H1 (cell line): ENCODE measurements at regions not wholly inside any gene's neighbourhood (a gene's known extent, or its start where the extent isn't known, plus 50 kb on each side); places are given as distances from the start of the nearest gene placed in this dataset.
A peak's percentile ranks its signal among the peaks of the same experiment; 100 is the strongest.

Experiments
- CTCF ChIA-PET: fragments of 300-600 bp; sonication (Branson Sonifier 250); formaldehyde crosslinking; loops from one replicate; lab custom pipeline; 2021; ENCODE audit not compliant: partially characterized antibody; lab: Charles Lee
- POLR2A ChIA-PET: fragments of 300-600 bp; sonication (Branson Sonifier 250); formaldehyde crosslinking; loops from one replicate; lab custom pipeline; 2021; ENCODE audit warnings: inconsistent platforms; ENCODE audit not compliant: partially characterized antibody; lab: Charles Lee
- DNase-seq, 2 experiments: peaks; one replicate each; pipeline versions ENCODE4 v3.0.0 to v3.0.0-alpha.2; 2010 to 2022; ENCODE audit warnings: low spot score in 2 of 2, low read depth in 1 of 2, mixed read lengths in 1 of 2
- FAIRE-seq: peaks from 2 replicates; lab custom pipeline; 2011; peaks lifted over from hg19 to GRCh38; lab: Jason Lieb, UNC
- H2AFZ ChIP-seq: 2 replicates; pipeline ENCODE4 v1.8.1; 2012; ENCODE audit warnings: low read length, inconsistent platforms
- H2AK5ac ChIP-seq: 2 replicates; pipeline ENCODE4 v1.6.1; 2013; ENCODE audit warnings: low read depth, low read length
- H2BK120ac ChIP-seq: replicated peaks from 2 replicates; pipeline ENCODE3; 2013; ENCODE audit warnings: low read depth, low read length, inconsistent platforms
- H2BK12ac ChIP-seq: 2 replicates; pipeline ENCODE4 v1.6.1; 2013; ENCODE audit warnings: low read depth, low read length
- H2BK15ac ChIP-seq: 2 replicates; pipeline ENCODE4 v1.6.1; 2013; ENCODE audit warnings: low read length
- H2BK20ac ChIP-seq: 2 replicates; pipeline ENCODE4 v1.6.1; 2013; ENCODE audit warnings: low read length
- H2BK5ac ChIP-seq: 2 replicates; pipeline ENCODE4 v1.6.1; 2013; ENCODE audit warnings: low read depth, low read length
- H3K14ac ChIP-seq: 2 replicates; pipeline ENCODE4 v1.6.1; 2013; ENCODE audit warnings: inconsistent platforms; ENCODE audit not compliant: insufficient read length
- H3K18ac ChIP-seq: 2 replicates; pipeline ENCODE4 v1.6.1; 2013; ENCODE audit warnings: low read length; ENCODE audit errors: extremely low read depth
- H3K23ac ChIP-seq: 2 replicates; pipeline ENCODE4 v1.6.1; 2013; ENCODE audit warnings: inconsistent platforms; ENCODE audit not compliant: insufficient read length
- H3K23me2 ChIP-seq: 2 replicates; pipeline ENCODE4 v1.6.1; 2013; ENCODE audit warnings: low read depth, low read length
- H3K27ac ChIP-seq: 2 replicates; pipeline ENCODE4 v1.6.1; 2011; ENCODE audit warnings: low read depth, low read length, inconsistent platforms
- H3K27me3 ChIP-seq, 4 experiments: replicated peaks in 1 of 4; 1 replicate in 1 of 4; 2 replicates in 3 of 4; pipeline versions ENCODE4 v1.6.1 to v1.8.1; 2011 to 2013; ENCODE audit warnings: low read length in 3 of 4, mild to moderate bottlenecking in 3 of 4, inconsistent platforms in 2 of 4, mixed read lengths in 2 of 4, moderate library complexity in 1 of 4; ENCODE audit not compliant: control insufficient read depth in 3 of 4, insufficient read depth in 3 of 4; ENCODE audit errors: extremely low read depth in 1 of 4
- H3K36me3 ChIP-seq, 4 experiments: 2 replicates each; pipeline versions ENCODE4 v1.6.1 to v1.8.1; 2011 to 2013; ENCODE audit warnings: mild to moderate bottlenecking in 4 of 4, low read length in 3 of 4, moderate library complexity in 2 of 4, control low read depth in 1 of 4, inconsistent platforms in 1 of 4; ENCODE audit not compliant: insufficient read depth in 4 of 4, control insufficient read depth in 2 of 4
- H3K4ac ChIP-seq: replicated peaks from 2 replicates; pipeline ENCODE3; 2013; ENCODE audit warnings: low read length, low read depth, mixed read lengths, inconsistent platforms; ENCODE audit not compliant: insufficient read length
- H3K4me1 ChIP-seq, 4 experiments: replicated peaks in 1 of 4; 1 replicate in 1 of 4; 2 replicates in 3 of 4; pipeline versions ENCODE4 v1.6.1 to v1.8.1; 2011 to 2013; ENCODE audit warnings: low read length in 3 of 4, inconsistent platforms in 2 of 4, mixed read lengths in 1 of 4; ENCODE audit not compliant: insufficient read depth in 4 of 4, control insufficient read depth in 3 of 4
- H3K4me2 ChIP-seq, 2 experiments: 2 replicates each; pipeline versions ENCODE4 v1.6.1 to v1.8.1; 2011 to 2013; ENCODE audit warnings: low read depth in 2 of 2, low read length in 2 of 2, control low read depth in 1 of 2, inconsistent platforms in 1 of 2, mild to moderate bottlenecking in 1 of 2; ENCODE audit not compliant: insufficient read depth in 1 of 2
- H3K4me3 ChIP-seq, 4 experiments: fragments of 200-600, 300-600 bp in 1 of 4; sonication (generic), shearing (Covaris generic), sonication (Bioruptor Twin) in 1 of 4; 2 replicates each; pipeline versions ENCODE4 v1.5.1 to v1.8.1; 2011 to 2016; ENCODE audit warnings: low read length in 4 of 4, low read depth in 3 of 4, control low read depth in 2 of 4, inconsistent platforms in 2 of 4, mild to moderate bottlenecking in 2 of 4, mixed read lengths in 1 of 4, moderate library complexity in 1 of 4; ENCODE audit not compliant: insufficient read depth in 2 of 4; ENCODE audit errors: extremely low read depth in 1 of 4
- H3K56ac ChIP-seq: replicated peaks from 2 replicates; pipeline ENCODE3; 2013; ENCODE audit warnings: low read depth, mild to moderate bottlenecking, mixed read lengths, low read length, inconsistent platforms; ENCODE audit not compliant: insufficient read length
- H3K79me1 ChIP-seq: 2 replicates; pipeline ENCODE4 v1.6.1; 2013; ENCODE audit warnings: low read depth, low read length, control low read depth
- H3K79me2 ChIP-seq, 2 experiments: 2 replicates each; pipeline versions ENCODE4 v1.6.1 to v1.8.1; 2012 to 2013; ENCODE audit warnings: low read length in 2 of 2, mild to moderate bottlenecking in 2 of 2, inconsistent platforms in 1 of 2; ENCODE audit not compliant: insufficient read depth in 2 of 2, control insufficient read depth in 1 of 2
- H3K9ac ChIP-seq, 4 experiments: replicated peaks in 1 of 4; 1 replicate in 1 of 4; 2 replicates in 3 of 4; pipeline versions ENCODE4 v1.6.1 to v1.8.1; 2011 to 2013; ENCODE audit warnings: low read depth in 3 of 4, low read length in 3 of 4, control low read depth in 2 of 4, mild to moderate bottlenecking in 2 of 4, moderate library complexity in 2 of 4, inconsistent platforms in 1 of 4; ENCODE audit errors: extremely low read depth in 1 of 4
- H3K9me3 ChIP-seq, 2 experiments: 2 replicates each; pipeline versions ENCODE4 v1.6.1 to v1.8.1; 2012 to 2013; ENCODE audit warnings: mild to moderate bottlenecking in 2 of 2, moderate library complexity in 2 of 2, control low read depth in 1 of 2, inconsistent platforms in 1 of 2, low read depth in 1 of 2, low read length in 1 of 2, mixed read lengths in 1 of 2; ENCODE audit not compliant: insufficient read depth in 2 of 2
- H4K20me1 ChIP-seq, 2 experiments: replicated peaks in 1 of 2; 2 replicates each; pipeline versions ENCODE3 to v1.8.1; 2011 to 2013; ENCODE audit warnings: inconsistent platforms in 2 of 2, low read length in 2 of 2, mild to moderate bottlenecking in 1 of 2; ENCODE audit not compliant: insufficient read depth in 2 of 2, control insufficient read depth in 1 of 2
- H4K5ac ChIP-seq: 2 replicates; pipeline ENCODE4 v1.6.1; 2013; ENCODE audit warnings: low read length, low read depth, mixed read lengths, inconsistent platforms; ENCODE audit not compliant: insufficient read length
- H4K8ac ChIP-seq: 2 replicates; pipeline ENCODE4 v1.8.0; 2013; ENCODE audit warnings: mild to moderate bottlenecking, moderate library complexity, low read length, inconsistent platforms; ENCODE audit not compliant: insufficient read depth; ENCODE audit errors: extremely low read depth
- H4K91ac ChIP-seq: replicated peaks from 2 replicates; pipeline ENCODE3; 2013; ENCODE audit warnings: low read length, mixed read lengths, inconsistent platforms; ENCODE audit not compliant: insufficient read length
- CHD2 ChIP-seq: IDR thresholded peaks from 2 replicates; pipeline ENCODE4 v1.6.1; 2012; ENCODE audit warnings: low read length, improper control_type of control experiment
- CTCF ChIP-seq, 3 experiments: IDR thresholded peaks; 1 replicate in 2 of 3; 2 replicates in 1 of 3; pipeline versions ENCODE4 v1.5.1 to v1.6.1; 2011; ENCODE audit warnings: low read length in 3 of 3, mild to moderate bottlenecking in 3 of 3, inconsistent platforms in 2 of 3, low read depth in 1 of 3, moderate library complexity in 1 of 3; ENCODE audit not compliant: insufficient read depth in 1 of 3; ENCODE audit errors: control extremely low read depth in 1 of 3
- EGR1 ChIP-seq: IDR thresholded peaks from 2 replicates; pipeline ENCODE4 v1.6.1; 2011; ENCODE audit warnings: low read depth, low read length, borderline replicate concordance
- HDAC2 ChIP-seq, 2 experiments: fragments of 300-600 bp in 1 of 2; sonication (generic) in 1 of 2; IDR thresholded peaks; 2 replicates each; pipeline ENCODE4 v1.6.1; 2011 to 2012; ENCODE audit warnings: low read depth in 2 of 2, low read length in 2 of 2, mild to moderate bottlenecking in 2 of 2, moderate library complexity in 2 of 2, borderline replicate concordance in 1 of 2, inconsistent platforms in 1 of 2
- JUND ChIP-seq: IDR thresholded peaks from 2 replicates; pipeline ENCODE4 v1.6.1; 2011; ENCODE audit warnings: mild to moderate bottlenecking, improper control_type of control experiment, low read length
- NANOG ChIP-seq: IDR thresholded peaks from 2 replicates; pipeline ENCODE4 v1.6.1; 2011; ENCODE audit warnings: low read length, low read depth, mild to moderate bottlenecking, inconsistent platforms; ENCODE audit not compliant: insufficient read depth, poor library complexity, severe bottlenecking
- NRF1 ChIP-seq: IDR thresholded peaks from 2 replicates; pipeline ENCODE4 v1.6.1; 2011; ENCODE audit warnings: mild to moderate bottlenecking, low read depth, low read length, improper control_type of control experiment
- POLR2A ChIP-seq, 2 experiments: IDR thresholded peaks; 1 replicate in 1 of 2; 2 replicates in 1 of 2; pipeline ENCODE4 v1.6.1; 2011; ENCODE audit warnings: low read depth in 2 of 2, low read length in 2 of 2, mild to moderate bottlenecking in 2 of 2; ENCODE audit errors: control extremely low read depth in 1 of 2
- SIN3A ChIP-seq, 2 experiments: IDR thresholded peaks in 1 of 2; conservative IDR thresholded peaks in 1 of 2; 2 replicates each; pipeline ENCODE4 v1.6.1; 2011 to 2012; ENCODE audit warnings: low read length in 2 of 2, improper control_type of control experiment in 1 of 2, low read depth in 1 of 2, mild to moderate bottlenecking in 1 of 2
- SIRT6 ChIP-seq: IDR thresholded peaks from one replicate; pipeline ENCODE4 v1.7.1; 2012; ENCODE audit warnings: low read length, inconsistent platforms
- SP1 ChIP-seq: IDR thresholded peaks from 2 replicates; pipeline ENCODE4 v1.6.1; 2011; ENCODE audit warnings: low read depth, low read length
- TBP ChIP-seq: IDR thresholded peaks from 2 replicates; pipeline ENCODE4 v1.6.1; 2011; ENCODE audit warnings: low read depth, low read length, improper control_type of control experiment
- TEAD4 ChIP-seq: IDR thresholded peaks from 2 replicates; pipeline ENCODE4 v1.6.1; 2012; ENCODE audit warnings: low read depth, low read length, inconsistent platforms, mixed read lengths
- WGBS, 2 experiments: shearing (Covaris generic) in 1 of 2; methylation state at CpG; one replicate each; pipeline versions ENCODE4 v1.1.6 to v1.1.7; 2013 to 2015; ENCODE audit warnings: low lambda C conversion rate in 2 of 2, mixed read lengths in 2 of 2, inconsistent platforms in 1 of 2, low coverage in 1 of 2, missing lambda C conversion rate in 1 of 2; ENCODE audit not compliant: insufficient replicate concordance in 2 of 2, insufficient coverage in 1 of 2, insufficient read length in 1 of 2; ENCODE audit errors: extremely low coverage in 1 of 2, missing lambda C conversion rate in 1 of 2; 5-methylcytosine and 5-hydroxymethylcytosine counted together

- Histone ChIP-seq H3K79me2 (no peaks in the 10 kb centered on the region), H2BK120ac (no peak overlapping the region), H3K9me3 (no peaks in the 10 kb centered on the region), H2BK12ac (no peak overlapping the region), H3K23me2 (no peaks in the 10 kb centered on the region; the same call in 1 of the 2 replicates), H3K14ac (no peak overlapping the region), H4K8ac (no peak overlapping the region), H3K27me3 (0 out of 7 replicates have a peak, but pooled peaks cover 0 to 2% (median 0%) of the 10 kb centered on the region in 4 experiments), H2BK5ac (no peak overlapping the region), H2AFZ (peak overlapping the region; percentile 74; the same call in 1 of the 2 replicates), H3K27ac (no peak overlapping the region), H2AK5ac (no peak overlapping the region), H2BK15ac (no peak overlapping the region), H3K23ac (no peak overlapping the region), H3K4me3 (no peak overlapping the region), H3K18ac (no peak overlapping the region), H3K4me2 (no peak overlapping the region), H4K20me1 (no peaks in the 10 kb centered on the region), H3K79me1 (no peaks in the 10 kb centered on the region), H3K9ac (no peak overlapping the region), H3K36me3 (no peaks in the 10 kb centered on the region), H4K91ac (no peak overlapping the region), H3K4me1 (no peaks in the 10 kb centered on the region), H3K4ac (no peak overlapping the region), H2BK20ac (no peak overlapping the region), H4K5ac (no peak overlapping the region), H3K56ac (no peak overlapping the region)
- FAIRE-seq (no peak), DNase-seq (no peak)
- TF ChIP-seq SP1 (no peak), EGR1 (no peak), NRF1 (no peak), TEAD4 (no peak), JUND (no peak), TBP (no peak), CTCF (IDR thresholded peaks at IDR 0.05; ENCODE audit: control extremely low read depth in 1 of 3, insufficient read depth in 1 of 3, low read depth in 1 of 3, low read length in 3 of 3) (no peak), SIRT6 (no peak), HDAC2 (IDR thresholded peaks at IDR 0.05; ENCODE audit: borderline replicate concordance in 1 of 2, low read depth in 2 of 2, low read length in 2 of 2) (no peak), POLR2A (IDR thresholded peaks at IDR 0.05; ENCODE audit: control extremely low read depth in 1 of 2, low read depth in 2 of 2, low read length in 2 of 2) (no peak), CHD2 (no peak), SIN3A (conservative IDR thresholded peaks at IDR 0.05 in 1 of 2, IDR thresholded peaks at IDR 0.05 in 1 of 2; ENCODE audit: low read depth in 1 of 2, low read length in 2 of 2) (no peak), NANOG (no peak)
- ChIA-PET POLR2A (interaction anchor here (1.5 kb wide), 1 partner anchor 15 kb away, joined by 3 read pairs; no protein-coding TSS in a partner anchor), CTCF (no interaction called here)
- 94% methylated on average over 4 of the region's 4 CpGs; no CpG with 5 or more reads in 1 of the 2 experiments for WGBS, 2 experiments
Observed at GRCh38 chr11:46176421-46176820, 55.2 kb upstream of the PHF21A start.
